ENCODE measurements at regions not wholly inside any gene's neighbourhood (a gene's known extent, or its start where the extent isn't known, plus 50 kb on each side); places are given as distances from the start of the nearest gene placed in this dataset.

DNA sequence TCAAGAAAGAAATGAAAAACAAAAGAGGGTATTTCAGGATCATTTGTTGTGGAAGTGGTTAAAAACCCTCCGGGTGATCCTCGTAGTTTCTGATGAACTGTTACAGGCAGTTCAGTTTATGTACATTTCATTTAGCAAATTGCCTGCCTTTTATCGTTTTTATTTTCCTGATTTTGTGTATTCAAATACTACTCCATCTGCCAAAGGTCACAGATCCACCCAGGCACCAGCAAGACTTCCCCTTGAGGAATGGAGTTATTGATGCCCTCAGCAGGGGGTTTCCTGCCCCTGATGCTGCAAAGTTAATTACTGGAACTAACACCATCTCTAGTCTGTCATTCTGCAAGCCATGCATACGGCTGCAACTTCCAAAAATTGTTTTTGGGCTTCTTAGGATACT is 641.9 kb downstream of the SLC4A3 start:
- in situ Hi-C loops (cut with HindIII; ENCODE audit: low sequenced_read_pairs), result no loop called here
- no peak for DNase-seq (ENCODE audit: low spot score)

- DNase-seq (ENCODE audit: low spot score), result no peak
- in situ Hi-C loops (cut with HindIII; ENCODE audit: low sequenced_read_pairs), result no loop called here
Measured at GRCh38 chr2:220270481-220271070, 643.1 kb downstream of the SLC4A3 start.

DNA sequence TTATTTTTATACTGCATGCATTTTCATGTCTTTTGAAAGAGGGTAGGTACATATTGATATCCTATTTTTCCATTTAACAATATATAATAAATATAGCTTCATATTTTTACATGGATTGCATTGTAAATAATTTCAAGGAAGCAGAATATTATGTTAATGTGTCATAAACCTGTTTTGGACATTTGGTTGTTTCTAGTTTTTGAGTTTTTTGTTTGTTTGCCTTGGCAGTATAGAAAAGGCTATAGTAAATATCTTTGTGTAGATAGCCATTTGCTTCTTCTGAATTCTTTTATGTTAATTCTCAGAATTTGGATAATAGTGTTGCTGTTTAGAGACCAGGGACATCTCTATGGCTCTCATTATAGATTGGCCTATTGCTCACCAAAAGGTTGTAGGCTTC is 645.2 kb downstream of the SLC4A3 start:
- in situ Hi-C loops (cut with HindIII; ENCODE audit: low sequenced_read_pairs), result no loop called here
- DNase-seq (ENCODE audit: low spot score), result no peak

- DNase-seq (ENCODE audit: low spot score), result no peak
- in situ Hi-C loops (cut with HindIII; ENCODE audit: low sequenced_read_pairs), result no loop called here
Measured at GRCh38 chr2:220273082-220273481, 645.7 kb downstream of the SLC4A3 start.

- DNase-seq (ENCODE audit: low spot score), result no peak
Measured at GRCh38 chr2:220275454-220275853, 648.0 kb downstream of the SLC4A3 start.

GRCh38 chr2:220276741-220277444 is 649.5 kb downstream of the SLC4A3 start:
- no peak for DNase-seq (ENCODE audit: low spot score)
- in situ Hi-C loops (cut with HindIII; ENCODE audit: low sequenced_read_pairs), result no loop called here

More at GRCh38 chr2:220275454-220275853, 648.0 kb downstream of the SLC4A3 start:
- in situ Hi-C loops (cut with HindIII; ENCODE audit: low sequenced_read_pairs), result no loop called here

DNA sequence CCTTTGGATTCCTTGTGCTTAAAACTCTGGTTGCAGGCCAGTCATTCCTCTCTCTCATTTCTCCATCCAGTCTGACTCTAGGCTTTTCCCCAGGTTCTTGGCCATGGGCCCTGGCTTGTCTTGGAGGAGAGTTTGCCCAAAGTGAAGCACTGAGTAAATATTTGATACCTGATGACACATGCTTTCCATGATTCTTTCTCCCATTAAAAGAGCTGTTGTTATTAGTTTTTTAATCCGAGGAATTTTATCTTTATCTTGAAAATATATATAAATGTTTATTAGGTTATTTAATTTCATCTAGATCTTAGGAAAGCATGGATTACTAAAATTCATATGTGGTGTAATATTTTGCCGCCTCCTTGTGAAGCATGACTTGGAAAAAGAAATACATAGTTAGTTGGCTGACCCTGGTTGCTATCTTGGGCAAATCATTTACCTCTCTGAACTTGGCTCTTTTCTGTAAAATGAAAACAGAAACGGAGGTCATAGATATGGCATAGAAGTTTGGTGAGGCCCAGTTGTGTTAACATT is 650.1 kb downstream of the SLC4A3 start:
- in situ Hi-C loops (cut with HindIII; ENCODE audit: low sequenced_read_pairs), result no loop called here
- no peak for DNase-seq (ENCODE audit: low spot score)

DNA sequence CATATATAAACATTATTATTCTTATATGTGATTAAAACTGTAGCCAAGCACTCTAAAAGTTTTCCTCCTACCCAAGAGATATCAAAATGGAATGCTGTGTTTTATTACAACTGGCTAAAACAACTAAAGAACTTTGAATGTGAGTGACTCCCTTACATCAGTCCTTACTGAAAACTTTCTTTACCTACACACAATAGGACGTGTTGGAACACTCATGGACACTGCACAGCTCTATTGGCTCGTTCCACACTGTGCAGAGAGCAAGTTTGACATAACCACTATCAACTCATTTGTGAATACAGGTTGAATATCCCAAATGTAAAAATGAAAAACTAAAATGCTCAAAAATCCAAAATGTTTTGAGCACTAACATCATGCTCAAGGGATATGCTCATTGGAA is 650.6 kb downstream of the SLC4A3 start:
- in situ Hi-C loops (cut with HindIII; ENCODE audit: low sequenced_read_pairs), result no loop called here
- no peak for DNase-seq (ENCODE audit: low spot score)

- no peak for DNase-seq (ENCODE audit: low spot score)
- in situ Hi-C loops (cut with HindIII; ENCODE audit: low sequenced_read_pairs), result no loop called here
Measured at GRCh38 chr2:220279372-220279771, 651.9 kb downstream of the SLC4A3 start.

- no peak for DNase-seq (ENCODE audit: low spot score)
- in situ Hi-C loops (cut with HindIII; ENCODE audit: low sequenced_read_pairs), result no loop called here
Measured at GRCh38 chr2:220279840-220280239, 652.4 kb downstream of the SLC4A3 start.

DNA sequence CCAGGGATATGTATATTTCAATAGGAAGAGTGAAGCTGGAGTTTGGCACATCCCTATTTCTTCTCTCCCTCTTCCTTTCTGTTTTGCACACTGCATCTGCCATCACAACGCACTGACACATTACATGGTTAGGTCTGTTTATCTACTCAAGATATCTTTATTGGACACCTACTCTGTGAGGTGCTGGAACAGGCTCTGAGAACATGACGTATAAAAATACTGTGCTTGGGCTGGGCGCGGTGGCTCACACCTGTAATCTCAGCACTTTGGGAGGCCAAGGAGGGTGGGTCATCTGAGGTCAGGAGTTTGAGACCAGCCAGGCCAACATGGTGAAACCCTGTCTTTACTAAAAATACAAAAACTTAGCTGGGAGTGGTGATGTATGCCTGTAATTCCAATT is 653.3 kb downstream of the SLC4A3 start:
- in situ Hi-C loops (cut with HindIII; ENCODE audit: low sequenced_read_pairs), result no loop called here
- DNase-seq (ENCODE audit: low spot score), result no peak

GRCh38 chr2:220281771-220282170 is 654.3 kb downstream of the SLC4A3 start:
- DNase-seq (ENCODE audit: low spot score), result no peak
- in situ Hi-C loops (cut with HindIII; ENCODE audit: low sequenced_read_pairs), result no loop called here

DNA sequence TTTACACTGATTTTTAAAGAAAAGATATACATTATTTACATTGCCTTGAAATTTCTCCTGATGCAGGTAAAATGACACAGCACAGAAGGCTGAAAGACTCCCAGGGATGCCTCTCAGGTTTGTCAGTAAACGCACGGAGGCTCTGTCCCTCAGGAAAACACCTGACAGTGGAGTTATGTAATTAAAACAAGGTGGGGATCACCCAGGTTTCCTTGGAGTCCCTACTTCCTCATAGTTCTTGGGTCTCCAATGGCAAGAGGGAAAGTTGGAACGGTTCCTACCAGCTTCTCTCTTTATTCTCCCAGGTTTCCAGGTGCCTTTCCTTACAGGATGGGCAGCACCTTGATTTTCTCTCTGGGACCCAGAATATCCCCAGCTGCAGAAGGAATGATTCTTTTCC is 654.8 kb downstream of the SLC4A3 start:
- DNase-seq (ENCODE audit: low spot score), result no peak
- in situ Hi-C loops (cut with HindIII; ENCODE audit: low sequenced_read_pairs), result no loop called here

DNA sequence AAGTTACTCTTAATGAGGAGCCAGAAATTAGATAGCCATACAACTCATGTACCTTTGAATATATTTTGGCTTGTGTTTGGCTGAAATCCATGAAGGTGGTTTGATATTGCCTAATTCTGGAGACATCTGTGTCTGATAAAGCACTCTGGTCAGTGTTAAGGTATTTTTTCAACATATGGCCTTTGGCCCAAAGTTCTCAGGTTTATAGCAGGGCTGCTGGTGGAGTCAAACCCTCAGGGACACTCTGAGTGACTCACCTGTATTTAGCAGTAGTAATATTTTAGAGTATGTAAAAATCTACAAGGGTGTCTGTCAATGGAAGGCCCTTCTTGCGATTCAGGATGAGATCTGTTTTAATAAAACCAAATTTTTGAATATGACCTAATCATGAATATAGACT is 666.5 kb downstream of the SLC4A3 start:
- in situ Hi-C loops (cut with HindIII; ENCODE audit: low sequenced_read_pairs), result no loop called here
- no peak for DNase-seq (ENCODE audit: low spot score)

DNA sequence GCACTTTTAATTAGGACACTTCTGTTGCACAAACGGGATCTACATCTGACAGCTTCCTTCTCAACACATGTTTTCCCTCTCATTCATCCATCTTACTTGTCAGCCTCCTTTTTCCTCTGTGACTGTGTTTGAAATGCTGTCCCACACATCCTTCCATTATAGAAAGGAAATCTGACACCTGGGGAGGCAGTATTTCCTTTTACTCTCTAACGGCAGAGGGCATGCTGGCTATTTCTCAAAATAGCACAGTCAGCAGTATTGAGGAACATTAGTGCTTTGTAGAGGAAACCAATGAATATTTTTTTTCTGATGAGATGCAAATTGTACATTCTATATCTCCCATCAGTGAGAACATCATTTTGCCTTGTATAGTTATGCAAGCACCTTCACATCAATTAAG is 668.7 kb downstream of the SLC4A3 start:
- in situ Hi-C loops (cut with HindIII; ENCODE audit: low sequenced_read_pairs), result no loop called here
- DNase-seq (ENCODE audit: low spot score), result no peak

DNA sequence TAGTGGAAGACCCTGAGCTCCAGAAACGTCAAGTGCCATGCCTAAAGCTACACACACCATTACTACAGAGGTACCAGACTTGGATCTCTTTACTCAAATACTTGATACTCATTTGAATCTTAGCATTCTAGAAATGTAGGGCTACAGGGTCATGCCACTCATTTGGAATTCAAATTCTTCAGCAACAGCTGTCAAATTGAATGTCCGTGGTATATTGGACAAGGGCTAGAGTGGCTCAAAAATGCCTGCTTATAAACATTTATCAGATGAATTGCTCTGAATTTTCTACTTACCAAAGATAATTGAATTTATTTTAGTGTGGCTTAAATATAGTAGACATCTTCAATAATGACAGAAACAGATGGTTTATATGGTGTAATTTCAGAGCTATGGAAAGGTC is 669.7 kb downstream of the SLC4A3 start:
- in situ Hi-C loops (cut with HindIII; ENCODE audit: low sequenced_read_pairs), result no loop called here
- no peak for DNase-seq (ENCODE audit: low spot score)

GRCh38 chr2:220300806-220301205 is 673.4 kb downstream of the SLC4A3 start:
- in situ Hi-C loops (cut with HindIII; ENCODE audit: low sequenced_read_pairs), result no loop called here
- no peak for DNase-seq (ENCODE audit: low spot score)

DNA sequence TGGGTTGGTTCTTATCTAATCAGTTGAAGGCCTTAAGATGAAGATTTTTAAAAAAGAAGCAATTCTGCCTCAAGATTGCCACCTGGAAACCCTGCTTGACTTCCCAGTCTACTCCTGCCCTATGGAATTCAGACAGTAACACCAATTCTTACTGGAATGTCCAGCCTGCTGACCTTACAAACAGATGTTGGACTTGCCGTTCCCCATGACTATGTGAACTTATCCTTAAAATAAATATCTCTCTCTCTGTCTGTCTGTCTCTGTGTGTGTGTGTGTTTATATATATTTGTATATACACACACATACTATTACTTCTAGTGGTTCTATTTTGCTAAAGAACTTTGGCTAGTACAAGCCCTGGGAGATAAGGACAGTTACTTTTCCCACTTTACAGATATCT is 675.3 kb downstream of the SLC4A3 start:
- in situ Hi-C loops (cut with HindIII; ENCODE audit: low sequenced_read_pairs), result no loop called here
- DNase-seq (ENCODE audit: low spot score), result no peak

- no peak for DNase-seq (ENCODE audit: low spot score)
- in situ Hi-C loops (cut with HindIII; ENCODE audit: low sequenced_read_pairs), result no loop called here
Measured at GRCh38 chr2:220309215-220309614, 681.8 kb downstream of the SLC4A3 start.

DNA sequence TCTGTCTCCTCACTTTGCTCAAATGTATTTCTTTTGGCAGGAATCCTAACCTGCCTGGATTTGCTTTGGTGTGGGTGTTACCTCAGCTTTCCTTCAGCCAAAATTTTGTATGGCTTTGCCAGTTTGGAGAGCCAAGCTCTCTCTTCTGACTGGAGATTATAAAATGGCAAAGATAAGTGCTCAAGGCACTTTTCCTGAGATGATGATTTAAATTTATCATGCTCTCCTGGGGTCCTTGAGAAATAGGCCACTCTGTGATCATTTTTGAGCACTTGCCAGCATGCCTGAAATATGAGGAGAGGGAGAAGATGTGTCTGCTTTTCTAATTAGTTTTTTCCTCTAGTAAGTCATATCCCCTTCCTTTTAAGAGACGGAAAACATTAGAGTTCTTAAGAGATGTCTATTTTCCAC is 683.0 kb downstream of the SLC4A3 start:
- in situ Hi-C loops (cut with HindIII; ENCODE audit: low sequenced_read_pairs), result no loop called here
- DNase-seq (ENCODE audit: low spot score), result no peak

Measured in G401 (cell line).